Testis (tissue), 2 donors: ENCODE measurements at regions not wholly inside any gene's neighbourhood (a gene's known extent, or its start where the extent isn't known, plus 50 kb on each side); places are given as distances from the start of the nearest gene placed in this dataset.

Experiments used
- POLR2A ChIP-seq: fragments of 450-650 bp; IDR thresholded peaks from one replicate; pipeline ENCODE4 v1.6.1; 2017; ENCODE audit warnings: antibody characterized with exemption, mild to moderate bottlenecking, moderate library complexity
- TF ChIP-seq, protein P1 (sequence below), 3 experiments: fragments of 450-650 bp in 2 of 3; fragments of 200-600 bp in 1 of 3; sonication (generic) in 1 of 3; IDR thresholded peaks; one replicate each; pipeline ENCODE4 v1.5.1; 2016 to 2019; ENCODE audit warnings: antibody characterized with exemption in 3 of 3, mild to moderate bottlenecking in 2 of 3, moderate library complexity in 1 of 3

DNA sequence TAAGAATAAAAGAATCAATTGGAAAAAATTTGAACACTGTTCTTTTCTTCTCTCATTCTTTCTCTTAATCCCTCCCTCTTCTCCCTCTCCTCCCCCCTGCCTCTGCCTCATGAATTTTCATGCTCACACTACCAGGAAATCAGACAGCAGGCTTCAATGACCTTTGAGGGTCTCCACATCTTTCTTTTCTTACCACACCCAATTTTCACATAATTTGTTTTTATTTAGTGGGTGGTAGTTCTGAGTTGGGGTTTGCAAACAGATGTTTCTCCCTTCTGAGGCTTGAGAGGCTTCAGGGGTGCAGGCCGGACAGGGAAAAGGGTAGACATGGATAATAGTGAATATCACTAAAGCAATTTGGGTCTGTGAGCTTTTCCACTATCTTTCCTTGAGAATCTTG lies 95.5 kb downstream of the SPATA19 start:
- TF ChIP-seq, protein P1, sequence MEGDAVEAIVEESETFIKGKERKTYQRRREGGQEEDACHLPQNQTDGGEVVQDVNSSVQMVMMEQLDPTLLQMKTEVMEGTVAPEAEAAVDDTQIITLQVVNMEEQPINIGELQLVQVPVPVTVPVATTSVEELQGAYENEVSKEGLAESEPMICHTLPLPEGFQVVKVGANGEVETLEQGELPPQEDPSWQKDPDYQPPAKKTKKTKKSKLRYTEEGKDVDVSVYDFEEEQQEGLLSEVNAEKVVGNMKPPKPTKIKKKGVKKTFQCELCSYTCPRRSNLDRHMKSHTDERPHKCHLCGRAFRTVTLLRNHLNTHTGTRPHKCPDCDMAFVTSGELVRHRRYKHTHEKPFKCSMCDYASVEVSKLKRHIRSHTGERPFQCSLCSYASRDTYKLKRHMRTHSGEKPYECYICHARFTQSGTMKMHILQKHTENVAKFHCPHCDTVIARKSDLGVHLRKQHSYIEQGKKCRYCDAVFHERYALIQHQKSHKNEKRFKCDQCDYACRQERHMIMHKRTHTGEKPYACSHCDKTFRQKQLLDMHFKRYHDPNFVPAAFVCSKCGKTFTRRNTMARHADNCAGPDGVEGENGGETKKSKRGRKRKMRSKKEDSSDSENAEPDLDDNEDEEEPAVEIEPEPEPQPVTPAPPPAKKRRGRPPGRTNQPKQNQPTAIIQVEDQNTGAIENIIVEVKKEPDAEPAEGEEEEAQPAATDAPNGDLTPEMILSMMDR (IDR thresholded peaks at IDR 0.05), result no peak
- TF ChIP-seq POLR2A, result no peak
